ENCODE measurements at regions not wholly inside any gene's neighbourhood (a gene's known extent, or its start where the extent isn't known, plus 50 kb on each side); places are given as distances from the start of the nearest gene placed in this dataset.

- H3K4me1 ChIP-seq (ENCODE audit: insufficient read depth, low read length) = no peaks in the 10 kb centered on the region
- no peaks in the 10 kb centered on the region for H3K36me3 ChIP-seq (ENCODE audit: insufficient read depth, low read length)
- DNase-seq (peak; percentile 4), ATAC-seq (ENCODE audit: insufficient read depth, low read depth) (no peak)
- H2AFZ ChIP-seq (ENCODE audit: low read depth, low read length) = no peak overlapping the region
- no peaks in the 10 kb centered on the region for H3K9me3 ChIP-seq (ENCODE audit: insufficient read depth, low read length, severe bottlenecking)
- H3K4me2 ChIP-seq (ENCODE audit: insufficient read depth, low read length) = no peak overlapping the region
- no peak overlapping the region for H3K27ac ChIP-seq (ENCODE audit: low read length)
- H3K4me3 ChIP-seq (ENCODE audit: low read depth in 1 of 2, low read length in 2 of 2) = no peak overlapping the region
- H3K27me3 ChIP-seq (ENCODE audit: insufficient read depth, low read length, poor library complexity) = no peaks in the 10 kb centered on the region
- H4K20me1 ChIP-seq (ENCODE audit: insufficient read depth, low read length) = no peaks in the 10 kb centered on the region
- TF ChIP-seq CTCF (IDR thresholded peaks at IDR 0.05; ENCODE audit: borderline replicate concordance, extremely low read depth, low read length, poor library complexity, severe bottlenecking) (no peak), EZH2 (IDR thresholded peaks at IDR 0.05; ENCODE audit: borderline replicate concordance, low read depth, low read length, severe bottlenecking) (no peak)
- no peak overlapping the region for H3K9ac ChIP-seq (ENCODE audit: low read depth, low read length)
- H3K79me2 ChIP-seq (ENCODE audit: insufficient read depth, low read length) = no peaks in the 10 kb centered on the region
Observed at GRCh38 chr16:85428899-85429775, 184.0 kb upstream of the GSE1 start.

GRCh38 chr16:85429776-85430522 is 183.2 kb upstream of the GSE1 start:
- no peak for TF ChIP-seq EZH2 (IDR thresholded peaks at IDR 0.05; ENCODE audit: borderline replicate concordance, low read depth, low read length, severe bottlenecking)
- TF ChIP-seq CTCF (IDR thresholded peaks at IDR 0.05; ENCODE audit: borderline replicate concordance, extremely low read depth, low read length, poor library complexity, severe bottlenecking) = no peak
- Histone ChIP-seq H3K9me3 (ENCODE audit: insufficient read depth, low read length, severe bottlenecking) (no peaks in the 10 kb centered on the region), H3K9ac (ENCODE audit: low read depth, low read length) (no peak overlapping the region), H4K20me1 (ENCODE audit: insufficient read depth, low read length) (no peaks in the 10 kb centered on the region), H2AFZ (ENCODE audit: low read depth, low read length) (no peak overlapping the region), H3K27ac (ENCODE audit: low read length) (no peak overlapping the region), H3K4me3 (ENCODE audit: low read depth in 1 of 2, low read length in 2 of 2) (no peak overlapping the region), H3K4me2 (ENCODE audit: insufficient read depth, low read length) (no peak overlapping the region), H3K36me3 (ENCODE audit: insufficient read depth, low read length) (no peaks in the 10 kb centered on the region), H3K27me3 (ENCODE audit: insufficient read depth, low read length, poor library complexity) (no peaks in the 10 kb centered on the region), H3K4me1 (ENCODE audit: insufficient read depth, low read length) (peaks cover 2% of the 10 kb centered on the region; the same call in 1 of the 2 replicates), H3K79me2 (ENCODE audit: insufficient read depth, low read length) (no peaks in the 10 kb centered on the region)
- DNase-seq (peak; percentile 2), ATAC-seq (ENCODE audit: insufficient read depth, low read depth) (no peak)

- H3K79me2 ChIP-seq (ENCODE audit: insufficient read depth, low read length) = no peaks in the 10 kb centered on the region
- no peak overlapping the region for H2AFZ ChIP-seq (ENCODE audit: low read depth, low read length)
- H3K36me3 ChIP-seq (ENCODE audit: insufficient read depth, low read length) = no peaks in the 10 kb centered on the region
- H3K27me3 ChIP-seq (ENCODE audit: insufficient read depth, low read length, poor library complexity) = no peaks in the 10 kb centered on the region
- H3K4me1 ChIP-seq (ENCODE audit: insufficient read depth, low read length) = peaks cover 6% of the 10 kb centered on the region; the same call in 1 of the 2 replicates
- H3K9ac ChIP-seq (ENCODE audit: low read depth, low read length) = no peak overlapping the region
- no peaks in the 10 kb centered on the region for H3K9me3 ChIP-seq (ENCODE audit: insufficient read depth, low read length, severe bottlenecking)
- H3K27ac ChIP-seq (ENCODE audit: low read length) = no peak overlapping the region
- no peaks in the 10 kb centered on the region for H4K20me1 ChIP-seq (ENCODE audit: insufficient read depth, low read length)
- ATAC-seq (ENCODE audit: insufficient read depth, low read depth) (no peak), DNase-seq (peak; percentile 4)
- no peak overlapping the region for H3K4me2 ChIP-seq (ENCODE audit: insufficient read depth, low read length)
- TF ChIP-seq EZH2 (IDR thresholded peaks at IDR 0.05; ENCODE audit: borderline replicate concordance, low read depth, low read length, severe bottlenecking) (no peak), CTCF (IDR thresholded peaks at IDR 0.05; ENCODE audit: borderline replicate concordance, extremely low read depth, low read length, poor library complexity, severe bottlenecking) (no peak)
- no peak overlapping the region for H3K4me3 ChIP-seq (ENCODE audit: low read depth in 1 of 2, low read length in 2 of 2)
Observed at GRCh38 chr16:85430523-85431421, 182.3 kb upstream of the GSE1 start.
